ENCODE measurements at regions not wholly inside any gene's neighbourhood (a gene's known extent, or its start where the extent isn't known, plus 50 kb on each side); places are given as distances from the start of the nearest gene placed in this dataset.
"Not testable (repeated sequence)": the region's sequence is repeated elsewhere in the genome, so short reads cannot be mapped to it uniquely, and the experiment has no call there.

- intact Hi-C loops (cut with DNase I) = no loop called here
- no peak for DNase-seq (ENCODE audit: missing footprints)
- no peak for ATAC-seq
Measured at GRCh38 chr15:95068701-95069521, 837.5 kb downstream of the MCTP2 start.

DNA sequence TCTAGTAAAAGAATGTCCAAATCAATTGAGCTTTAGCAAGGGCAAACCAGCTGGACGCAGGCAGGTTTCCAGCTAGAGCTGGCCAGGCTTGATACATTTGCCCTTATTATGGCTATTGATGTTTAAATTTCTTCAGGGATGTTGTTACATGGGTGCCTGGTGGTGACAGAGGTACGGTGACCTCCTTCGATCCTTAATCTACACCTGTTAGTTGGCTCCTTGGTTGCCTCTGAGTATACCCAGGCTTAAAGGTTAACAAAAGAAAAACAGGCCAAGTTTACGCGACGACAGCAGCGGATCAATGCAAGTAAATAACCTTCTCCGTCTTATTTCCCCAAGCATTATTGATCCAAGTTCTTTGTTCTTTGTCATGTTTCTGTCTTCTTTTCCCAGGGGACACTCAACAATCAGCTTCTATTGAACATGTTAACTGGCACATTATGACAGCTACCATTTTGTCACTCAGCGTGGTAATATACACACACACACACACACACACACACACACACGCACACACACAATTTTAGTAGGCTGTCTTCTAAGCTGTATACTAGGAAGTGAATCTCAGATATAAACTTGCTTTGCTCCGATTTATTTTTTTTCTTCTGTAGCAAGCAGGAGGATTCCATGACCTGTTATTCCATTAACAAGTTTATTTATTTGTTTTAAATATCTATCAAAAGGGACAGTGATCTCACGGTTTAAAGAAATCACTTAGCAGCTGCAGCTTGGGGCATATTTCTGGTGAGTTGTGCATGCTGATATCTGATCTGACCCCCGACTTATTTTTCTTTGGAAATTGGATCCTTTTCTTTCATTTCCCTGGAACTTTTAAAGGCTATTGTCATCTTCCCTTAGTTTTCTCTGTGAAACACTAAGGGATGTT lies 844.7 kb downstream of the MCTP2 start:
- no peak for ATAC-seq
- no peak for DNase-seq (ENCODE audit: missing footprints)
- intact Hi-C loops (cut with DNase I) = loop anchor here (5.0 kb wide), 1 partner anchor 109 kb away; no protein-coding TSS in a partner anchor

DNA sequence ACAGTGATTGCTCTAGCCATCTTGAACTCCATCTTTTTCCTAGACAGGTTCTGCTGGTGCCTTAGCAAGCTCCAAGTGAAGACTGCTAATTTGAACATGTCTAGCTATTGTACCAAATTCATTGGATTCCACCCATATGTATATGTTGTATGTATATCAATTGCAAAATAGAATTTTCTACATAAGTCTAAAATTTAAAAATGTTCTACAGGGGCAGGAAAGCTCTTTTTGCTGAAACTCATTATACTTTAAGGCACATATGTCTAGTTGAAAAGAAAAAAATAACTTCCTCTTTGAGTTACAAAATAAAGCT lies 845.3 kb downstream of the MCTP2 start:
- DNase-seq (ENCODE audit: missing footprints) (no peak), ATAC-seq (no peak)
- intact Hi-C loops (cut with DNase I) = loop anchor here (5.0 kb wide), 1 partner anchor 109 kb away; no protein-coding TSS in a partner anchor

- DNase-seq (ENCODE audit: missing footprints) = no peak
- intact Hi-C loops (cut with DNase I) = loop anchor here (5.0 kb wide), 1 partner anchor 111 kb away; no protein-coding TSS in a partner anchor
- ATAC-seq = no peak
Measured at GRCh38 chr15:95078003-95078402, 846.6 kb downstream of the MCTP2 start.

DNA sequence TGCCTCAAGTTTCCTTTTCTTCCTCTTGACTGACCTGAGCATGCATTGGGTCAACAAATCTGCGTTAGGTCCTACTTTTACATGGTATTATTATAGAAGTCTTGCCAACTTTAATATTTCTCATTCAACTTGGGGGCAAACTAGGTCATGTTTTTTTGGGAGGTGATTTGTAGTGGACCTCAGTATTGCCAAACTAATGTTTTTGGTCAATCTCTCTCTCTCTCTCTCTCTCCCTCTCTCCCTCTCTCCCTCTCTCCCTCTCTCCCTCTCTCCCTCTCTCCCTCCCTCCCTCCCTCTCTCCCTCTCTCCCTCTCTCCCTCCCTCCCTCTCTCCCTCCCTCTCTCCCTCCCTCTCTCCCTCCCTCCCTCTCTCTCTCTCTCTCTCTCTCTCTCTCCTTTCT lies 848.9 kb downstream of the MCTP2 start:
- intact Hi-C loops (cut with DNase I); DNase-seq (ENCODE audit: missing footprints); ATAC-seq: not testable (repeated sequence)

- no peak for ATAC-seq
- DNase-seq (ENCODE audit: missing footprints) = no peak
- intact Hi-C loops (cut with DNase I) = no loop called here
Measured at GRCh38 chr15:95085056-95085455, 853.7 kb downstream of the MCTP2 start.

DNA sequence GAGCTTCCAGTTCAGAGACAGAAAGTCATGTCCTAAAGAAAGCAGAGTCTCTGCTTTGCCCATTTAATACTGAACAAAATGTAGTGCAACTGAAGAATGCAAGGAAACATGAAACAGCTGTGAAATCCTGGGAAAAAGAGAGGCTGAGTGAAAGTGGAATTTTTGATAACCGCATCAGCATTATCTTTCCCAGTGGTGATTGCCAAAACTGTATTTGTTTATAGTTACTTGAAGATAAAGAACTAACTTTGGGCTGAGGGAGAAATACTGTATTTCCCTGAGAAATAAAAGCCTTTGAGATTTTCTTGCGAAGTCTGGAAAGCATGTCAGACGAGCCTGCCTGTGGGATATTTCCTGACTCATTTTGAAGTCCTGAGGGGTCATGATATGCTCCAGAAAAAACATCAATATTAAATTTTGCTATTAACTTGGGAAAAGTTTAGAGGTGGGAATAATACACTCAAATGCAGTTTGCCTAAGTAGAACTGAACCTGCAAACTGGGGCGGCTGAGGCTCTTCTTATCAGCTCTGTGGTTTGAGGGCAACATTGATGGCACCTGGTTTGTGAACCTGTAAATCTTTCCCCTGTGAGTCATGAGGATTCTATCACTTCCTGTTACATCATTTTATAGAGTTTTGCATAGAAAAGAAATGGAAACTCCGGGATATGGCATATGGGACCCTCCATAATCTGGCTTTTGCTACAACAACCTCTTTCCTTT lies 855.3 kb downstream of the MCTP2 start:
- DNase-seq (ENCODE audit: missing footprints) (no peak), ATAC-seq (peak; percentile 34)
- intact Hi-C loops (cut with DNase I) = no loop called here

DNA sequence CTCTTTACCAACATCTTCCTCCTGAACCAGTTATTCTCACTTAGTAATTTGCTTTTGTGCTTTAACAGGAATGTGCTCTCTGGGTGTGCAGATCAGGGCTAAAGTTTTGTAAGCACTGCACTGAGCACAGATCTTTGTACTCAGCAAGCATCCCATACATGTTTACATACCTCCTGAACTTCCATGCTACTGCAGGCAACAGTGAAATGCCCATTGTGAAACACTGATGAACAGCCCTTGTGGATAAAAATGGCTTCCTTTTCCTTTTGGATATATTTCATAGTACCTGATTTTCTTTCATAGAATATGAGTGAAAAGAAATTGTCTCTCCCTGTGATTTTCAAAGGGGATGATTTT lies 855.9 kb downstream of the MCTP2 start:
- intact Hi-C loops (cut with DNase I) = no loop called here
- ATAC-seq (no peak), DNase-seq (ENCODE audit: missing footprints) (no peak)

DNA sequence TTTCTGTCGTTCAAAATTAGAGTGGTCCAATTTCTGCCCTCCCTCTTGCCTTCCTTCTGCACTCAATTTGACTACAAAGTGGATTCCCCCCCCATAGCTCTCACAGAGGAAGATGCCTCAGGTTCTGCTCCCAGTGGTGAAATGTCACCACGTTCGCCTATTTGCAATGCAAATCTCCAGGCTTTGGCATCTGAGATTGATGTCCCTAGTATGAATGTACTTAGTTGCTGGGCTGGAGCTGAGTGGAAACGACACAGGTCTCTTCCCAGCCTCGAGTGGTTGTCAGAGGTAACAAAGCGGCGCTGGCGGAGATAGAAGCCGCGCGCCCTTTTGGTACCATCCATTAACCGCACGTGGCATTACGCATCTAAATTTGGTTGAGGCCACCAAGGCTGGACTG lies 860.1 kb downstream of the MCTP2 start:
- DNase-seq (ENCODE audit: missing footprints) = no peak
- ATAC-seq = no peak
- intact Hi-C loops (cut with DNase I) = no loop called here

- intact Hi-C loops (cut with DNase I) = no loop called here
- ATAC-seq (no peak), DNase-seq (ENCODE audit: missing footprints) (no peak)
Measured at GRCh38 chr15:95095250-95095649, 863.9 kb downstream of the MCTP2 start.

DNA sequence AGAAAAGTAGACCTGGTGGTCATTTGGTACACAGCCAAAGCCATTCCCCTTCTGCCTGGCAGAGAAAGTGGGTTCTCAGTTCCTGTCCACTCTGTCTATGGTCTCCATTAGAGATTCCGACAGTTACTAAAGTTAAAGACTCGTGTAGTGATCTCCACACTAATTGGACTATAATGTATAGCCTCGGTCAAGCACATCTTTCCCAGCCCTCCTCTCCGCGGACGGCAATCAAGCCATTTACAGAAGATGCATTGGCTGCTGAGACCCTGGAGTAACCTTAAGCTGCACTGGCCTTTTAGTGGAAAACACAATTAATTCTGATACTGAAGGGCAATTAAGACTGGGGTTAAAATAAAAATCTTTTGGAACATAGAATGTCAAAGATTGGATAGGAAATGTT lies 865.3 kb downstream of the MCTP2 start:
- ATAC-seq (no peak), DNase-seq (ENCODE audit: missing footprints) (no peak)
- intact Hi-C loops (cut with DNase I) = no loop called here

- intact Hi-C loops (cut with DNase I) = no loop called here
- ATAC-seq = no peak
- DNase-seq (ENCODE audit: missing footprints) = no peak
Measured at GRCh38 chr15:95097361-95097760, 866.0 kb downstream of the MCTP2 start.

DNA sequence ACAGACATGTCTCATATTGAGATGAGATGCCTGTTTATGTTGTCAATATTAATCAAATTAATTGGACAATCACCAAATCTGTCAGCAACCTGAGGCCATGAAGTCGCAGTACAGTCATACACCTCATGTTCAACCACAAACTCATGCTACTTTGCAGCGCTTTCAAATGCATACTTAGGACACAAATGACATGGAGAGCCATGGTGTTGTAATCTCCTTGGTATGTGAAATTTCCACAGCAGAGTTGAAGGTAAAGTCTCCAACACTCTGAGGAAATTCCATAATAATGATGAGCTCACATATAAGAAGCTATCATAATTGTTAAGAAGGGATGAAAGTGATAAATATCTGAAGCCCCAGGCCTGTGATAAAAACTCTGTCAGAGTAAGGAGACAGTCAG lies 873.9 kb downstream of the MCTP2 start:
- no peak for DNase-seq (ENCODE audit: missing footprints)
- ATAC-seq = no peak
- intact Hi-C loops (cut with DNase I) = no loop called here

DNA sequence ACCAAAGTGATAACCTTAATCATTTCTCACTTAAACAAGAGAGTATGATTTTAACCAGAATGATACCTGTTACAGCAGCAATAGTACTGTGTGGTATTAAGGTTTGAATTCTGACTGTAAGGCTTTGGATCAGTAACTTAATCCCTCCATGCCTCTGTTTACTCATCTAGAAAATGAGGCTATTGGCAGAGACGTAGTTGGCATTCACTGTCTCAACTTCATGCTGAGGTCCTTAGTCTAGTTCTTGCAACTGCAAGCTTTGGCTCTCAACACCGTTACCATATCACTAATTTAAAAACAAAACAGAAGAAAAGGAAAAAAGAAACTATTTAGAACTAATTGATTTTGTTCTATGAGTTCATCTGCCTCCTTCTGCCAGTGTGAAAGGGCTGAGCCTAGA lies 875.4 kb downstream of the MCTP2 start:
- no peak for ATAC-seq
- no peak for DNase-seq (ENCODE audit: missing footprints)
- intact Hi-C loops (cut with DNase I) = no loop called here

- no peak for ATAC-seq
- intact Hi-C loops (cut with DNase I) = no loop called here
Measured at GRCh38 chr15:95108673-95109072, 877.3 kb downstream of the MCTP2 start.

DNA sequence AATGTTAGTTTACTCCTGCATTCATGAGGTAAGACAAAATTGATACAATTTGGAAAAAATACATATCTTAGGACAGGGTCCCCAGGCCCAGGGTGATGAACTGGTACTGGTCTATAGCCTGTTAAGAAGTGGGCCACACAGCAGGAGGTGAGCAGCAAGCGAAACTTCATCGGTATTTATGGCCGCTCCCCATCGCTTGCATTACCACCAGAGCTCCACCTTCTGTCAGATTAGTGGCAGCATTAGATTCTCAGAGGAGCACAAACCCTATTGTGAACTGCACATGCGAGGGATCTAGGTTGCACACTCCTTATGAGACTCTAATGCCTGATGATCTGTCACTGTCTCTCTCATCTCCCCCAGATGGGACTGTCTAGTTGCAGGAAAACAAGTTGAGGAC lies 880.6 kb downstream of the MCTP2 start:
- intact Hi-C loops (cut with DNase I) = no loop called here
- no peak for ATAC-seq
- DNase-seq (ENCODE audit: missing footprints) = no peak

More at GRCh38 chr15:95108673-95109072, 877.3 kb downstream of the MCTP2 start:
- DNase-seq (ENCODE audit: missing footprints) = no peak

GRCh38 chr15:95113041-95113440 lies 881.7 kb downstream of the MCTP2 start:
- intact Hi-C loops (cut with DNase I) = no loop called here

GRCh38 chr15:95119041-95119610 lies 887.8 kb downstream of the MCTP2 start:
- intact Hi-C loops (cut with DNase I) = no loop called here
- ATAC-seq = no peak
- DNase-seq (ENCODE audit: missing footprints) = no peak

More at GRCh38 chr15:95113041-95113440, 881.7 kb downstream of the MCTP2 start:
- DNase-seq (ENCODE audit: missing footprints) (no peak), ATAC-seq (no peak)

- intact Hi-C loops (cut with DNase I) = no loop called here
Measured at GRCh38 chr15:95120595-95120994, 889.2 kb downstream of the MCTP2 start.

More at GRCh38 chr15:95120595-95120994, 889.2 kb downstream of the MCTP2 start:
- no peak for ATAC-seq
- no peak for DNase-seq (ENCODE audit: missing footprints)
